DND-41 (cell line): ENCODE measurements at regions not wholly inside any gene's neighbourhood (a gene's known extent, or its start where the extent isn't known, plus 50 kb on each side); places are given as distances from the start of the nearest gene placed in this dataset.

Source experiments
- ATAC-seq: fragments of 200-7000 bp; cut with Tn5 transposase; 3 replicates; pipeline ENCODE4 v1.9.1; 2021; ENCODE audit warnings: low read depth; ENCODE audit not compliant: insufficient read depth
- DNase-seq: peaks from one replicate; pipeline ENCODE4 v3.0.0-alpha.2; 2020
- H2AFZ ChIP-seq: 2 replicates; pipeline ENCODE4 v1.6.0; 2012; ENCODE audit warnings: low read depth, low read length
- H3K27ac ChIP-seq: 2 replicates; pipeline ENCODE4 v1.5.1; 2012; ENCODE audit warnings: low read length, inconsistent platforms
- H3K27me3 ChIP-seq: fragments of 200-600 bp; sonication (generic); 2 replicates; pipeline ENCODE4 v1.6.0; 2012; ENCODE audit warnings: low read length, mild to moderate bottlenecking, inconsistent platforms; ENCODE audit not compliant: insufficient read depth, poor library complexity
- H3K36me3 ChIP-seq: 2 replicates; pipeline ENCODE4 v1.5.1; 2012; ENCODE audit warnings: low read length, inconsistent platforms; ENCODE audit not compliant: insufficient read depth
- H3K4me1 ChIP-seq: 2 replicates; pipeline ENCODE4 v1.5.1; 2012; ENCODE audit warnings: mild to moderate bottlenecking, low read length; ENCODE audit not compliant: insufficient read depth
- H3K4me2 ChIP-seq: 2 replicates; pipeline ENCODE4 v1.6.0; 2012; ENCODE audit warnings: mild to moderate bottlenecking, moderate library complexity, low read length, inconsistent platforms; ENCODE audit not compliant: insufficient read depth
- H3K4me3 ChIP-seq, 2 experiments: fragments of 200-600 bp in 1 of 2; shearing (Covaris generic) in 1 of 2; 2 replicates each; pipeline ENCODE4 v1.5.1; 2012 to 2016; ENCODE audit warnings: inconsistent platforms in 2 of 2, low read length in 2 of 2, mild to moderate bottlenecking in 2 of 2, low read depth in 1 of 2, moderate library complexity in 1 of 2
- H3K79me2 ChIP-seq: 2 replicates; pipeline ENCODE4 v1.6.0; 2012; ENCODE audit warnings: low read length, inconsistent platforms; ENCODE audit not compliant: insufficient read depth
- H3K9ac ChIP-seq: 2 replicates; pipeline ENCODE4 v1.6.0; 2012; ENCODE audit warnings: low read depth, mild to moderate bottlenecking, inconsistent platforms, low read length, moderate library complexity
- H3K9me3 ChIP-seq: 2 replicates; pipeline ENCODE4 v1.5.1; 2012; ENCODE audit warnings: low read length, moderate library complexity, mild to moderate bottlenecking, inconsistent platforms; ENCODE audit not compliant: insufficient read depth, severe bottlenecking
- H4K20me1 ChIP-seq: 2 replicates; pipeline ENCODE4 v1.6.0; 2012; ENCODE audit warnings: low read length; ENCODE audit not compliant: insufficient read depth
- EZH2 ChIP-seq: IDR thresholded peaks from 3 replicates; pipeline ENCODE4 v1.6.1; 2012; ENCODE audit warnings: borderline replicate concordance, low read depth, mild to moderate bottlenecking, moderate library complexity, low read length, inconsistent platforms; ENCODE audit not compliant: severe bottlenecking
- TF ChIP-seq, protein P1 (sequence below): IDR thresholded peaks from 2 replicates; pipeline ENCODE4 v1.5.1; 2012; ENCODE audit warnings: borderline replicate concordance, low read length, moderate library complexity, mild to moderate bottlenecking; ENCODE audit not compliant: poor library complexity, severe bottlenecking; ENCODE audit errors: extremely low read depth

DNA sequence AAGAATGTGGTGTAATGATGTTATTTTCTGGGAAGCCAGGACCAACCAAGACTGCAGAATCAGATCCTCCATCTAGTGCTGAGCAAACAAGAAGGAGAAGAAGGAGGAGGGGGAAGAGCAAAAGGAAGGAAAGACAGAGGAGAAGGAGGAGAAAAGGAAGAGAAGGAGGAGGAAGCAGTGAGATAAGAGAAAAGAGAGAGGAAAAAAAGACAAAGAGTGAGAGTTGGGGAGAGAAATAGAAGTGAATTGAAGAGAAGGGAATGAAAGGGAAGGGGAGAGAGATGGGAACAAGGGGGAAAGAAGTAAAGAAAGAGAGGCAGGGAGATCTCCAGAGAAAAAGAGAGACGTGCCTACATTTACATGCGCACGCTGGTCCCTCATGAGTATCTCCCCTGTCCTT, 153.5 kb downstream of the MN1 start:
- Histone ChIP-seq H3K36me3 (no peaks in the 10 kb centered on the region), H4K20me1 (no peaks in the 10 kb centered on the region), H3K4me2 (no peak overlapping the region), H3K4me1 (no peaks in the 10 kb centered on the region), H3K9ac (no peak overlapping the region), H3K79me2 (no peaks in the 10 kb centered on the region), H3K4me3 (no peak overlapping the region), H3K27ac (no peak overlapping the region), H2AFZ (no peak overlapping the region), H3K9me3 (no peaks in the 10 kb centered on the region), H3K27me3 (peaks cover 3% of the 10 kb centered on the region)
- DNase-seq (no peak), ATAC-seq (no peak)
- TF ChIP-seq EZH2 = no peak
- TF ChIP-seq, protein P1, sequence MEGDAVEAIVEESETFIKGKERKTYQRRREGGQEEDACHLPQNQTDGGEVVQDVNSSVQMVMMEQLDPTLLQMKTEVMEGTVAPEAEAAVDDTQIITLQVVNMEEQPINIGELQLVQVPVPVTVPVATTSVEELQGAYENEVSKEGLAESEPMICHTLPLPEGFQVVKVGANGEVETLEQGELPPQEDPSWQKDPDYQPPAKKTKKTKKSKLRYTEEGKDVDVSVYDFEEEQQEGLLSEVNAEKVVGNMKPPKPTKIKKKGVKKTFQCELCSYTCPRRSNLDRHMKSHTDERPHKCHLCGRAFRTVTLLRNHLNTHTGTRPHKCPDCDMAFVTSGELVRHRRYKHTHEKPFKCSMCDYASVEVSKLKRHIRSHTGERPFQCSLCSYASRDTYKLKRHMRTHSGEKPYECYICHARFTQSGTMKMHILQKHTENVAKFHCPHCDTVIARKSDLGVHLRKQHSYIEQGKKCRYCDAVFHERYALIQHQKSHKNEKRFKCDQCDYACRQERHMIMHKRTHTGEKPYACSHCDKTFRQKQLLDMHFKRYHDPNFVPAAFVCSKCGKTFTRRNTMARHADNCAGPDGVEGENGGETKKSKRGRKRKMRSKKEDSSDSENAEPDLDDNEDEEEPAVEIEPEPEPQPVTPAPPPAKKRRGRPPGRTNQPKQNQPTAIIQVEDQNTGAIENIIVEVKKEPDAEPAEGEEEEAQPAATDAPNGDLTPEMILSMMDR = no peak

DNA sequence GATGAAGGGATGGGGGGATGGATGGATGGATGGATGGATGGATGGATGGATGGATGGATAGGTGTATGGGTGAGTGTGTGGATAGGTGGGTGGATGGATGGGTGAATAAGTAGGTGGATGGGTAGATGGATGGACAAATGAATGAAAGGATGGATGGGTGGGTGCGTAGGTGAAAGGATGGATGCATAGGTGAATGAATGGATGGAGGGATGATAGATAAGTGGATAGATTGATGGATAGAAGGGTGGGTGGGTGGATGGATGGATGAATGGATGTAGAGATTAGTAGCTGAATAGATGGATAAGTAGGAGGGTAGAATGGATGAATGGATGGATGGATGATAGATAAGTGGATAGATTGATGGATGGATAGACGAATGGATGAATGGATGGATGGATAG, 152.7 kb downstream of the MN1 start:
- no peak overlapping the region for H2AFZ ChIP-seq
- no peaks in the 10 kb centered on the region for H3K9me3 ChIP-seq
- no peaks in the 10 kb centered on the region for H3K79me2 ChIP-seq
- no peaks in the 10 kb centered on the region for H3K36me3 ChIP-seq
- no peak overlapping the region for H3K4me2 ChIP-seq
- H3K4me1 ChIP-seq = no peaks in the 10 kb centered on the region
- H3K27ac ChIP-seq = no peak overlapping the region
- H3K27me3 ChIP-seq = peaks cover 3% of the 10 kb centered on the region
- ATAC-seq = no peak
- H3K9ac ChIP-seq = no peak overlapping the region
- no peaks in the 10 kb centered on the region for H4K20me1 ChIP-seq
- TF ChIP-seq, protein P1 = no peak
- TF ChIP-seq EZH2 = no peak
- no peak for DNase-seq
- no peak overlapping the region for H3K4me3 ChIP-seq

- Histone ChIP-seq H3K79me2 (no peaks in the 10 kb centered on the region), H3K4me3 (no peak overlapping the region), H3K4me2 (no peak overlapping the region), H3K4me1 (no peaks in the 10 kb centered on the region), H3K9ac (no peak overlapping the region), H4K20me1 (no peaks in the 10 kb centered on the region), H3K36me3 (no peaks in the 10 kb centered on the region), H2AFZ (no peak overlapping the region), H3K27ac (no peak overlapping the region), H3K27me3 (peaks cover 3% of the 10 kb centered on the region), H3K9me3 (no peaks in the 10 kb centered on the region)
- DNase-seq (no peak), ATAC-seq (no peak)
- TF ChIP-seq, protein P1 = no peak
- TF ChIP-seq EZH2 = no peak
Observed at GRCh38 chr22:27650572-27650971, 151.0 kb downstream of the MN1 start.

DNA sequence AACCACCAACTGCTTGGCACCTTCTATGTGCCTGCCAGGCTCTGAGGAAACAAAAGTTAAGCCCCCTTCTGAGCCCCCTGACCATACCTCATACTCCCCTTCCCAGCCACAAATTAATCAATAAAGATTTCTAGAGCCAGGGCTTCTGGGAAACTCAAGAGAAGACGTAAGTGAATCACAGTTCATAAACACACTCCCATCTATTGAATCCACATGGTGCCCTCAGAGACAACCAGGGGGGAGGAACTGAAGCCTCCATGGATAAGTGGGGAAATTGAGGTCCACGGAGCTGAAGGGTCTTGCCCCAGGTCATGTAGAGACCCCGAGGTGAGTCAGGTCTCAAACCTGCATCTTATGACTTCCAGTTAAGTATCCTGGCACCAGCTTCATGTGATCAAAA, 150.6 kb downstream of the MN1 start:
- no peak overlapping the region for H3K9ac ChIP-seq
- no peak overlapping the region for H3K4me3 ChIP-seq
- no peaks in the 10 kb centered on the region for H3K36me3 ChIP-seq
- H3K27me3 ChIP-seq = peaks cover 3% of the 10 kb centered on the region
- no peaks in the 10 kb centered on the region for H4K20me1 ChIP-seq
- no peak overlapping the region for H3K4me2 ChIP-seq
- DNase-seq (no peak), ATAC-seq (no peak)
- no peaks in the 10 kb centered on the region for H3K4me1 ChIP-seq
- no peaks in the 10 kb centered on the region for H3K9me3 ChIP-seq
- H2AFZ ChIP-seq = no peak overlapping the region
- H3K79me2 ChIP-seq = no peaks in the 10 kb centered on the region
- no peak overlapping the region for H3K27ac ChIP-seq
- TF ChIP-seq, protein P1 = no peak
- TF ChIP-seq EZH2 = no peak
